AML-193 (cell line): ENCODE measurements at regions not wholly inside any gene's neighbourhood (a gene's known extent, or its start where the extent isn't known, plus 50 kb on each side); places are given as distances from the start of the nearest gene placed in this dataset.
"Not testable (repeated sequence)": the region's sequence is repeated elsewhere in the genome, so short reads cannot be mapped to it uniquely, and the experiment has no call there.

Experiments
- DNase-seq, 2 experiments: peaks; one replicate each; lab custom pipeline; 2025; lab: John Stamatoyannopoulos, UW

- DNase-seq, result not testable (repeated sequence)
These were observed 628.9 kb downstream of the ETNK1 start for GRCh38 chr12:23253910-23254309.

GRCh38 chr12:23259558-23259957 lies 634.6 kb downstream of the ETNK1 start:
- DNase-seq, result no peak

GRCh38 chr12:23262670-23263069 lies 637.7 kb downstream of the ETNK1 start:
- no peak for DNase-seq

GRCh38 chr12:23277831-23278230 lies 652.9 kb downstream of the ETNK1 start:
- DNase-seq, result no peak

GRCh38 chr12:23281295-23281694 lies 656.3 kb downstream of the ETNK1 start:
- no peak for DNase-seq

GRCh38 chr12:23282701-23283100 lies 657.7 kb downstream of the ETNK1 start:
- DNase-seq, result no peak

- not testable (repeated sequence) for DNase-seq
These were observed 661.0 kb downstream of the ETNK1 start for GRCh38 chr12:23285764-23286530.

- DNase-seq, result no peak
These were observed 658.7 kb downstream of the SOX5 start for GRCh38 chr12:23290627-23291330.

- no peak for DNase-seq
These were observed 646.2 kb downstream of the SOX5 start for GRCh38 chr12:23303220-23303619.

- DNase-seq, result no peak
These were observed 645.6 kb downstream of the SOX5 start for GRCh38 chr12:23303821-23304220.

GRCh38 chr12:23333938-23334337 lies 615.5 kb downstream of the SOX5 start:
- DNase-seq, result no peak

GRCh38 chr12:23335593-23335992 lies 613.9 kb downstream of the SOX5 start:
- no peak for DNase-seq

GRCh38 chr12:23337213-23337612 lies 612.3 kb downstream of the SOX5 start:
- DNase-seq, result no peak

GRCh38 chr12:23340351-23340750 lies 609.1 kb downstream of the SOX5 start:
- DNase-seq, result no peak

- DNase-seq, result no peak
These were observed 607.1 kb downstream of the SOX5 start for GRCh38 chr12:23342407-23342806.

- DNase-seq, result no peak
These were observed 599.9 kb downstream of the SOX5 start for GRCh38 chr12:23349564-23349963.

- no peak for DNase-seq
These were observed 598.7 kb downstream of the SOX5 start for GRCh38 chr12:23350808-23351207.

- DNase-seq, result no peak
These were observed 596.8 kb downstream of the SOX5 start for GRCh38 chr12:23352670-23353069.

GRCh38 chr12:23354800-23355199 lies 594.7 kb downstream of the SOX5 start:
- DNase-seq, result no peak

GRCh38 chr12:23356440-23356839 lies 593.0 kb downstream of the SOX5 start:
- no peak for DNase-seq

- no peak for DNase-seq
These were observed 592.4 kb downstream of the SOX5 start for GRCh38 chr12:23356927-23357708.

GRCh38 chr12:23359975-23360701 lies 589.3 kb downstream of the SOX5 start:
- DNase-seq, result no peak
